Neural cell (in vitro differentiated cells): ENCODE measurements at regions not wholly inside any gene's neighbourhood (a gene's known extent, or its start where the extent isn't known, plus 50 kb on each side); places are given as distances from the start of the nearest gene placed in this dataset.

Experiments
- EP300 ChIP-seq: fragments of 450-650 bp; conservative IDR thresholded peaks from 2 replicates; pipeline ENCODE4 v1.6.1; 2014; ENCODE audit warnings: antibody characterized with exemption, mild to moderate bottlenecking, moderate library complexity; ENCODE audit not compliant: poor library complexity, severe bottlenecking
- EZH2 ChIP-seq: fragments of 200-600, 300-800 bp; shearing (Covaris generic), sonication (generic); IDR thresholded peaks from 2 replicates; pipeline ENCODE4 v1.6.1; 2014; ENCODE audit warnings: antibody characterized with exemption, low read length, borderline replicate concordance, mild to moderate bottlenecking; ENCODE audit not compliant: insufficient read depth, poor library complexity, severe bottlenecking
- POLR2AphosphoS5 ChIP-seq: IDR thresholded peaks from 2 replicates; pipeline ENCODE4 v1.6.1; 2012
- TAF1 ChIP-seq: IDR thresholded peaks from 2 replicates; pipeline ENCODE4 v1.6.1; 2012; ENCODE audit warnings: low read depth
- TF ChIP-seq, protein P1 (sequence below): fragments of 450-650 bp; IDR thresholded peaks from 2 replicates; pipeline ENCODE4 v1.5.1; 2014; ENCODE audit warnings: antibody characterized with exemption, mild to moderate bottlenecking, moderate library complexity; ENCODE audit not compliant: poor library complexity, severe bottlenecking

DNA sequence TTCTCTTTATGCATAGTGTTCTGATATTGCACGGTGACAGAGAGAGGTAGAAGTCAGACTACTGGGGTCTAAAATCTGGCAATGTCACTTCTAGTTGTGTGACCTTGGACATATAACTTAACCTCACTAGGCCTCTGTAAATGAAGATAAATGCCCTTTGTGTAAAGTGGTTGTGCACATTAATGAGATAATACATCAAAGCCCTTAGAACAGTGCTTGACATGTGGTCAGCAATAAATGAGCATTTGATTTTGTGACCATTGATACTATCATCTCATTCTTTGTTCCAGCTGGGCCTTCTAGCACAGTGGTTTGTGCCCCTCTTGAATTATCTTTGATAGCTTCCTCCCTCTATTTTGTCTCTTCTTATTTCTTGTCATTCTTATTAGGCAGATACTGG is 74.1 kb upstream of the C10orf90 start:
- TF ChIP-seq, protein P1, sequence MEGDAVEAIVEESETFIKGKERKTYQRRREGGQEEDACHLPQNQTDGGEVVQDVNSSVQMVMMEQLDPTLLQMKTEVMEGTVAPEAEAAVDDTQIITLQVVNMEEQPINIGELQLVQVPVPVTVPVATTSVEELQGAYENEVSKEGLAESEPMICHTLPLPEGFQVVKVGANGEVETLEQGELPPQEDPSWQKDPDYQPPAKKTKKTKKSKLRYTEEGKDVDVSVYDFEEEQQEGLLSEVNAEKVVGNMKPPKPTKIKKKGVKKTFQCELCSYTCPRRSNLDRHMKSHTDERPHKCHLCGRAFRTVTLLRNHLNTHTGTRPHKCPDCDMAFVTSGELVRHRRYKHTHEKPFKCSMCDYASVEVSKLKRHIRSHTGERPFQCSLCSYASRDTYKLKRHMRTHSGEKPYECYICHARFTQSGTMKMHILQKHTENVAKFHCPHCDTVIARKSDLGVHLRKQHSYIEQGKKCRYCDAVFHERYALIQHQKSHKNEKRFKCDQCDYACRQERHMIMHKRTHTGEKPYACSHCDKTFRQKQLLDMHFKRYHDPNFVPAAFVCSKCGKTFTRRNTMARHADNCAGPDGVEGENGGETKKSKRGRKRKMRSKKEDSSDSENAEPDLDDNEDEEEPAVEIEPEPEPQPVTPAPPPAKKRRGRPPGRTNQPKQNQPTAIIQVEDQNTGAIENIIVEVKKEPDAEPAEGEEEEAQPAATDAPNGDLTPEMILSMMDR, result no peak
- TF ChIP-seq EP300 (no peak), POLR2AphosphoS5 (no peak), TAF1 (no peak), EZH2 (no peak)
